KOPT-K1 (cell line): ENCODE measurements at regions not wholly inside any gene's neighbourhood (a gene's known extent, or its start where the extent isn't known, plus 50 kb on each side); places are given as distances from the start of the nearest gene placed in this dataset.

Experiments
- H3K27ac ChIP-seq: fragments of 200-600 bp; sonication (generic); 2 replicates; pipeline ENCODE4 v1.5.1; 2016; ENCODE audit warnings: antibody characterized with exemption, mild to moderate bottlenecking, low read depth, low read length; ENCODE audit not compliant: poor library complexity, severe bottlenecking
- H3K36me3 ChIP-seq: fragments of 200-600 bp; sonication (generic); 2 replicates; pipeline ENCODE4 v1.5.1; 2017; ENCODE audit warnings: antibody characterized with exemption, mild to moderate bottlenecking, low read length, moderate library complexity; ENCODE audit not compliant: insufficient read depth
- H3K9me3 ChIP-seq: fragments of 200-600 bp; sonication (generic); 2 replicates; pipeline ENCODE4 v1.5.1; 2017; ENCODE audit warnings: antibody characterized with exemption, low read length, mild to moderate bottlenecking; ENCODE audit not compliant: insufficient read depth, poor library complexity, severe bottlenecking

DNA sequence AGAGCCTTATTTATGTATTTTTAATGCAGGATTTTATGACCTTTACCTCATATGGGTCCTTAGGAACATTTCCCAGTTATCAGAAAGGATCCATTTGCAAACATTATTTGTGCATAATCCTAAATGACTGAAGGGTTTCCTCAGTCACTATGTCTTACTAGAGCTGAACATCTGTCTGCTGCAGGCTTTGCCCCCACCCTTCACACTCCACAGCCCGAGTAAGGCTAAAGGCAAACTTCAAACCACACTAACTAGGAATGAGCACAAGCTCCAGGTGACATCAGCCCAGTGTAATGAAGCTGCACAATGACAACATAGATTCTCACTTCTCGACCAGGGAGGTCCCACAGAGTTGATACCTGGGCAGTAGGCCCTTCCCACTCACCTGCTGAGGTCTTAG lies 491.3 kb upstream of the MKI67 start:
- H3K27ac ChIP-seq: no peak overlapping the region

GRCh38 chr10:128622706-128623105 lies 496.5 kb upstream of the MKI67 start:
- H3K27ac ChIP-seq: no peak overlapping the region
- no peaks in the 10 kb centered on the region for H3K9me3 ChIP-seq
- H3K36me3 ChIP-seq: no peaks in the 10 kb centered on the region

More for the DNA sequence above, 491.3 kb upstream of the MKI67 start:
- Histone ChIP-seq H3K9me3 (no peaks in the 10 kb centered on the region), H3K36me3 (no peaks in the 10 kb centered on the region)

DNA sequence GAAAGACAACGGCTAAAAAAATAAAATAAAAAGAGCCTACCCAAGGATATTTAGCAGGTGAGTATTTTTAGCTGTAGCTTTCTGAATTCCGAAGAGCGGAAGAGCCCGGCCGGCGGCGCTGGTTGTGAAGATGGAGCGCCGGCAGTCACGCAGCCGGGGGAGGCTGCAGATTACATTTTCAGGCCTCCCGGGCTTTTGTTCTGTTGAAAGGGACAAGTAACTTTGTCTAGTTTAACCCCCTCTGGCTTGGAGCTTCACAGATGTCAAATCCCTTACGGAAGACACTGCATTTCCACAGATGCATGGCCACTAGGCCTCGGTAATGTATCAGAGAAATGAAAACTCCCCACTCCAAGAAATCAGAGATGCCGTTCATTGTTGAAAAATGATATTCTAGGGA lies 497.6 kb upstream of the MKI67 start:
- no peak overlapping the region for H3K27ac ChIP-seq
- H3K36me3 ChIP-seq: no peaks in the 10 kb centered on the region
- H3K9me3 ChIP-seq: no peaks in the 10 kb centered on the region

GRCh38 chr10:128624656-128625530 lies 498.7 kb upstream of the MKI67 start:
- Histone ChIP-seq H3K27ac (no peak overlapping the region), H3K36me3 (no peaks in the 10 kb centered on the region), H3K9me3 (no peaks in the 10 kb centered on the region)

GRCh38 chr10:128625926-128626325 lies 499.7 kb upstream of the MKI67 start:
- Histone ChIP-seq H3K27ac (no peak overlapping the region), H3K36me3 (no peaks in the 10 kb centered on the region), H3K9me3 (no peaks in the 10 kb centered on the region)

DNA sequence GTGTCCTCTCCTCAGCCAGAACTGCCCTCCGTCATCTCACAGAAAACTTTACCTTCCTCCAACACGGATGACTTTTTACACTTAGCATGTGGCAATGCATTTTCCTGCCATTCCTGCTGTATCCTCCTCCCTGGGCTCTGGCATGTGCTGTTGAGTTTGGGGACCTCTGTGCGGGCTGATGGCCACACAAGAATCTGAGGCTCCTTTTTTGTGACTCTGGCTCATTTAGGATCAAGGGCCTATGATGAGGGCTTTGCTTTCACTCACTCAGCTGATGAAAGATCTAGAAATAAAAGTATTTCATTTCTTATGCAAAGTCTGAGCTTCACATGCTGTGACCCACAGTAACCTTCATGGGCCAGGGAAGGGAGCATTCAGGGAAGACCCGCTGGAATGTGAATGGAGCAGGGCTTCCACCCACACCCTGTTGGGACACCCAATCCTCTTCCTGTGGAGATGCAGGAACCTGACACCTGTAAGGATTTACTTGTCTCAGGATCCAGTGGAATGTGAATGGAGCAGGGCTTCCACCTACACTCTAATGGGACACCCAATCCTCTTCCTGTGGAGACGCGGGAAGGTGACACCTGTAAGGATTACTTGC lies 500.3 kb upstream of the MKI67 start:
- Histone ChIP-seq H3K9me3 (no peaks in the 10 kb centered on the region), H3K36me3 (no peaks in the 10 kb centered on the region)

GRCh38 chr10:128627811-128628210 lies 501.6 kb upstream of the MKI67 start:
- H3K27ac ChIP-seq: no peak overlapping the region
- H3K36me3 ChIP-seq: no peaks in the 10 kb centered on the region

More for the DNA sequence above, 500.3 kb upstream of the MKI67 start:
- no peak overlapping the region for H3K27ac ChIP-seq

GRCh38 chr10:128628252-128628651 lies 502.0 kb upstream of the MKI67 start:
- H3K27ac ChIP-seq: no peak overlapping the region
- H3K36me3 ChIP-seq: no peaks in the 10 kb centered on the region
- H3K9me3 ChIP-seq: no peaks in the 10 kb centered on the region

More at GRCh38 chr10:128627811-128628210, 501.6 kb upstream of the MKI67 start:
- H3K9me3 ChIP-seq: no peaks in the 10 kb centered on the region

DNA sequence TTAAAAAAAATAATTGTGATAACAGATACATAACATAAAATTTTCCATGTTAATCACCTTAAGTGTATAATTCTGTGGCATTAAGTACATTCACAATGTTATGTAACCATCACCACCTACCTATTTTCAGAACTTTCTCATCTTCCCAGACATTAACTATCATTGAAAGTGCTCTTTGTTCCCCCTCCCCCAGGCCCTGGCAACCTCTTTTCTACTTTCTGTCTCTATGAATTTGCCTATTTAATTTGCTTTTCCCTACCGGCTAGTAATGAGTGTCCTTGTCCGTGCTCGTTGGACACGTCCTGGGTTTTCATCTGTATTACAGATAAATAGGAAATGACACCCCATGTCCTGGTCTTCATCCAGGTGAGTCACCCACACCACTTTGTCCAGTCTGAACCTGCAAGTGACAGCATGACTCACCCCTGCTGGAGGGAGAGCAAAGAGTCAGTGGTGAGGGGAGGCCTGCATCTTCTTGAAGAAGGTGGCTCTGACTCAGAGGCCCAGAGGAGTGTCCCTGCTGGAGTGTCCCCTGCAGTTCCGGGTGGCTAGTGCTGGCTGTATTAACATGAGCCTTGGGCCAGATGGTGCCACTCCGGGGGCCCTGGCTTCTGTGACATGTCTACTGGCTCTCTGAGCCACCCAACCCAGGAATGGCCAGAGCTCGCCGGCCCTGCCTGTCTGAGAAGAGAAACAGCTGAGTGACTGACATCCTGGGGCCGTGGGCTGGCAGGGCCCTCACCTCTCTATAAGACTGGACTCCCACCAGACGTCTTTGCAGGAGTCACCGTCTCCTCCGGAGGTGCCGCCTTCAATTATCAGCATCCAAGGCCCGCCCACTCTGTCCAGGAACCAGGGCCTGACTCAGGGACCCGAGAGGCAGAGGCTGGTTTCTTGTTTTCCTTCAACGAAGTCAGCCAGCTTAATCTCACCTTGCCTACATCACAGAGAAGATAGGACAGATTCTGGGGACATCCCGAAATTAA lies 503.2 kb upstream of the MKI67 start:
- no peaks in the 10 kb centered on the region for H3K36me3 ChIP-seq
- H3K27ac ChIP-seq: no peak overlapping the region
- H3K9me3 ChIP-seq: no peaks in the 10 kb centered on the region

- H3K9me3 ChIP-seq: no peaks in the 10 kb centered on the region
- no peak overlapping the region for H3K27ac ChIP-seq
- H3K36me3 ChIP-seq: no peaks in the 10 kb centered on the region
Measured at GRCh38 chr10:128630787-128631252, 504.6 kb upstream of the MKI67 start.

DNA sequence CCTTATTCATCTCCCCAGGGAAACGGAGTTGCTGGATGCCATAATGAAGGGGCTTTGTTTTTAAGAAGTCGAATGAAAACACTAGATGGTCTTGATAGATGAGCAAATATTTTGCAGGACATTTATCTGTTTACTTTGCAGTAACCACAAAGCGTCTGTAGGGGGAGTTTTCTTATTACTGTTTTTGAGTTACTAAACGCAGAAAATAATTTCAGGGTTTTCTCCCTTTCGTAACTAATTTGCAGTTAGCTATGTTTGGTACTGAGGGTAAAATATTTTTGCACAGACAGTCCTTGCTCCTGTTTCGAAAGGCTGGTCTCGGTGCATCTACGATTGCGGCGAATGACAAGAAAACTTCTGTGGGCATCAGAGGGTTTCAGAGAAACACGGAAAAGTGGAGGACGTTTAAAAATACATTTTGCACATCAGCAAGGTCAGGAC lies 505.6 kb upstream of the MKI67 start:
- no peaks in the 10 kb centered on the region for H3K36me3 ChIP-seq
- H3K27ac ChIP-seq: no peak overlapping the region

DNA sequence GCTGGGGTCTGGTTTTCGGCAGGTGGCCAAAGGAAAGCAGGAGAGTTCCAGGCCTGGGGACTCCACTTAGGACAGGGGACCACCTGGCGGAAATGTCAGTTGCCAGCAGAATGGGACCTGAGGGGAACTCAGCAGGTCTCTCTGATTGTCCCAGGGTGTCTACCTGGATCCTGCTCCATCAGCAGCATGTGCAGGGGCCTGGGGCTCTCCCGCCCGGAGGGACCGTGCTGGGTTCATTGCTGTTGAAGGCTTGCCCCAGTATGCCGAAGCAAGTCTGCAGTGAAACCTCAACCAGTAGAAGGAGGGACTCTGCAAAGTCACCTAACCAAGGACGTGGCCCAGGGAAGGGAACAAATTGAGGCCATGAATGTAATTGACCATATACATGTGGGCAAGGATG lies 506.5 kb upstream of the MKI67 start:
- no peaks in the 10 kb centered on the region for H3K36me3 ChIP-seq
- H3K9me3 ChIP-seq: no peaks in the 10 kb centered on the region
- no peak overlapping the region for H3K27ac ChIP-seq

More for the DNA sequence above, 505.6 kb upstream of the MKI67 start:
- H3K9me3 ChIP-seq: no peaks in the 10 kb centered on the region

DNA sequence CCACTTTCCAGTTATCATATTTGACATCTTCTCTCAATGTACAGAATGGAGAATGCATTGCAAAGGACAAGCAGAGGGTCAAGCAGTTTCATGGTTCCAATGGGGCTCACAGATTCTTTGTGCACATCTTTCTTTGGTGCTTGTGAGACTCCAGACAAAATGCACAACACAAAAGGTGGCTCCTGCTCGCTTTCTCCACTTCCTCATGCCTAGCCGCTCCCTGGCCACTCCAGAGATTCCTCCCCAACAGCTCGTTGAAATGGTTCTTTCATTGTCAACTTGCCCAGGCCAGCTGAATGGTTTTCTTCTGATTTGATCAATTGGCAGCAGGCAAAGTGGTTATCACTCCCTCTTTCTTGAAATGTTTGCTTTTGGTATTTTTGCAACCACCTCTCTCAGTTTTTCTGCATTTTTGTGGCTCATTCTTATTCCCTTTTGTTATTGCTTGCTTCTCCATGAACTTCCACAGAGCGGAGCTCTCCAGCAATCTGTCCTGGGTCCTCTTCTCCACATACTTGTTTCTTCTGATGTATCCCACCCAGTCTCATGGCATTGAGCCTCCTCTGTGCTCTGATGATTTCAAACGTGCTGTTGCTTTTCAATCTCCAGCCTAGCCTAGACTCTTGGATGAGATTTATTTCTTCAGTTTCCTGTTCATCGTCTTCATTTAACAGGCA lies 507.8 kb upstream of the MKI67 start:
- no peaks in the 10 kb centered on the region for H3K36me3 ChIP-seq
- H3K27ac ChIP-seq: no peak overlapping the region
- H3K9me3 ChIP-seq: no peaks in the 10 kb centered on the region

- no peaks in the 10 kb centered on the region for H3K36me3 ChIP-seq
- no peak overlapping the region for H3K27ac ChIP-seq
- no peaks in the 10 kb centered on the region for H3K9me3 ChIP-seq
Measured at GRCh38 chr10:128642023-128642422, 515.8 kb upstream of the MKI67 start.
